Activated T-helper 1 cell treated with anti-CD3 and anti-CD28 coated beads, Interleukin-12 subunit alpha, Interleukin-12 subunit beta, Interleukin-2, Interleukin-4 antibody, amounts not matched to agents 30 ng/mL and 10 ng/mL and 1 ng/mL, durations not matched to agents 14 hours and 24 hours and 36 hours (primary cell): ENCODE measurements at regions not wholly inside any gene's neighbourhood (a gene's known extent, or its start where the extent isn't known, plus 50 kb on each side); places are given as distances from the start of the nearest gene placed in this dataset.

ENCODE experiments used
- DNase-seq: peaks from one replicate; pipeline ENCODE4 v3.0.0; 2021; ENCODE audit warnings: low spot score
- H3K27ac Mint-ChIP-seq: one replicate; pipeline ENCODE4 v1.8.0; 2021; ENCODE audit warnings: mild to moderate bottlenecking, mixed read lengths
- H3K27me3 Mint-ChIP-seq: one replicate; pipeline ENCODE4 v1.8.0; 2022; ENCODE audit warnings: mild to moderate bottlenecking, moderate library complexity, mixed read lengths; ENCODE audit not compliant: insufficient read depth
- H3K36me3 Mint-ChIP-seq: one replicate; pipeline ENCODE4 v1.8.0; 2021; ENCODE audit warnings: low read depth, mixed read lengths
- H3K4me1 Mint-ChIP-seq: one replicate; pipeline ENCODE4 v1.8.0; 2021; ENCODE audit warnings: low read depth, mixed read lengths
- H3K4me3 Mint-ChIP-seq: one replicate; pipeline ENCODE4 v1.8.0; 2021; ENCODE audit warnings: mild to moderate bottlenecking, moderate library complexity, mixed read lengths
- H3K9me3 Mint-ChIP-seq: one replicate; pipeline ENCODE4 v1.8.0; 2021; ENCODE audit warnings: mixed read lengths
- intact Hi-C: fragments of 100-400 bp; cut with micrococcal nuclease; formaldehyde crosslinking; loops from one replicate; pipeline ENCODE4 v1.15.1; 2024

- no peak overlapping the region for H3K27ac Mint-ChIP-seq
- DNase-seq = no peak
- no peaks in the 10 kb centered on the region for H3K27me3 Mint-ChIP-seq
- H3K4me1 Mint-ChIP-seq = no peaks in the 10 kb centered on the region
- H3K9me3 Mint-ChIP-seq = no peaks in the 10 kb centered on the region
- no peaks in the 10 kb centered on the region for H3K36me3 Mint-ChIP-seq
- no peak overlapping the region for H3K4me3 Mint-ChIP-seq
- intact Hi-C loops = no loop called here
These were observed 305.3 kb upstream of the MKI67 start for GRCh38 chr10:128431506-128431905.

GRCh38 chr10:128432011-128432410 lies 305.8 kb upstream of the MKI67 start:
- no peaks in the 10 kb centered on the region for H3K9me3 Mint-ChIP-seq
- H3K36me3 Mint-ChIP-seq = no peaks in the 10 kb centered on the region
- H3K27me3 Mint-ChIP-seq = no peaks in the 10 kb centered on the region
- no peak overlapping the region for H3K4me3 Mint-ChIP-seq
- H3K27ac Mint-ChIP-seq = no peak overlapping the region
- intact Hi-C loops = no loop called here
- no peaks in the 10 kb centered on the region for H3K4me1 Mint-ChIP-seq
- DNase-seq = no peak

GRCh38 chr10:128432423-128432822 lies 306.2 kb upstream of the MKI67 start:
- DNase-seq = no peak
- intact Hi-C loops = no loop called here
- H3K27ac Mint-ChIP-seq = no peak overlapping the region
- no peaks in the 10 kb centered on the region for H3K4me1 Mint-ChIP-seq
- no peaks in the 10 kb centered on the region for H3K9me3 Mint-ChIP-seq
- no peak overlapping the region for H3K4me3 Mint-ChIP-seq
- no peaks in the 10 kb centered on the region for H3K36me3 Mint-ChIP-seq
- no peaks in the 10 kb centered on the region for H3K27me3 Mint-ChIP-seq

- Mint-ChIP-seq H3K4me1 (no peaks in the 10 kb centered on the region), H3K36me3 (no peaks in the 10 kb centered on the region), H3K9me3 (no peaks in the 10 kb centered on the region), H3K27ac (no peak overlapping the region), H3K27me3 (no peaks in the 10 kb centered on the region), H3K4me3 (no peak overlapping the region)
- intact Hi-C loops = no loop called here
- DNase-seq = no peak
These were observed 309.6 kb upstream of the MKI67 start for GRCh38 chr10:128435811-128436210.

- no peaks in the 10 kb centered on the region for H3K9me3 Mint-ChIP-seq
- no peaks in the 10 kb centered on the region for H3K4me1 Mint-ChIP-seq
- no peaks in the 10 kb centered on the region for H3K36me3 Mint-ChIP-seq
- H3K4me3 Mint-ChIP-seq = no peak overlapping the region
- intact Hi-C loops = no loop called here
- no peak for DNase-seq
- peaks cover 2% of the 10 kb centered on the region for H3K27me3 Mint-ChIP-seq
- no peak overlapping the region for H3K27ac Mint-ChIP-seq
These were observed 311.6 kb upstream of the MKI67 start for GRCh38 chr10:128437786-128438345.

GRCh38 chr10:128438417-128439063 lies 312.3 kb upstream of the MKI67 start:
- H3K36me3 Mint-ChIP-seq = no peaks in the 10 kb centered on the region
- no peaks in the 10 kb centered on the region for H3K9me3 Mint-ChIP-seq
- no peak overlapping the region for H3K27ac Mint-ChIP-seq
- DNase-seq = no peak
- H3K4me3 Mint-ChIP-seq = no peak overlapping the region
- peaks cover 2% of the 10 kb centered on the region for H3K27me3 Mint-ChIP-seq
- intact Hi-C loops = no loop called here
- no peaks in the 10 kb centered on the region for H3K4me1 Mint-ChIP-seq

- Mint-ChIP-seq H3K36me3 (no peaks in the 10 kb centered on the region), H3K9me3 (no peaks in the 10 kb centered on the region), H3K4me3 (no peak overlapping the region), H3K27ac (no peak overlapping the region), H3K27me3 (peaks cover 2% of the 10 kb centered on the region), H3K4me1 (no peaks in the 10 kb centered on the region)
- intact Hi-C loops = no loop called here
- DNase-seq = no peak
These were observed 314.4 kb upstream of the MKI67 start for GRCh38 chr10:128440513-128441160.

GRCh38 chr10:128443925-128444518 lies 317.8 kb upstream of the MKI67 start:
- no peaks in the 10 kb centered on the region for H3K9me3 Mint-ChIP-seq
- intact Hi-C loops = no loop called here
- no peaks in the 10 kb centered on the region for H3K4me1 Mint-ChIP-seq
- no peaks in the 10 kb centered on the region for H3K36me3 Mint-ChIP-seq
- no peak overlapping the region for H3K4me3 Mint-ChIP-seq
- H3K27me3 Mint-ChIP-seq = peaks cover 2% of the 10 kb centered on the region
- no peak for DNase-seq
- no peak overlapping the region for H3K27ac Mint-ChIP-seq

- no peaks in the 10 kb centered on the region for H3K27me3 Mint-ChIP-seq
- no peak overlapping the region for H3K4me3 Mint-ChIP-seq
- intact Hi-C loops = no loop called here
- no peak for DNase-seq
- no peak overlapping the region for H3K27ac Mint-ChIP-seq
- no peaks in the 10 kb centered on the region for H3K4me1 Mint-ChIP-seq
- H3K36me3 Mint-ChIP-seq = no peaks in the 10 kb centered on the region
- no peaks in the 10 kb centered on the region for H3K9me3 Mint-ChIP-seq
These were observed 322.6 kb upstream of the MKI67 start for GRCh38 chr10:128448796-128449195.

GRCh38 chr10:128451879-128452278 lies 325.7 kb upstream of the MKI67 start:
- DNase-seq = no peak
- no peaks in the 10 kb centered on the region for H3K9me3 Mint-ChIP-seq
- H3K27ac Mint-ChIP-seq = no peak overlapping the region
- no peaks in the 10 kb centered on the region for H3K4me1 Mint-ChIP-seq
- intact Hi-C loops = no loop called here
- H3K36me3 Mint-ChIP-seq = no peaks in the 10 kb centered on the region
- no peak overlapping the region for H3K4me3 Mint-ChIP-seq
- no peaks in the 10 kb centered on the region for H3K27me3 Mint-ChIP-seq

GRCh38 chr10:128456271-128456670 lies 330.0 kb upstream of the MKI67 start:
- no peaks in the 10 kb centered on the region for H3K36me3 Mint-ChIP-seq
- H3K27ac Mint-ChIP-seq = no peak overlapping the region
- H3K27me3 Mint-ChIP-seq = no peaks in the 10 kb centered on the region
- no peak for DNase-seq
- H3K4me3 Mint-ChIP-seq = no peak overlapping the region
- no peaks in the 10 kb centered on the region for H3K4me1 Mint-ChIP-seq
- intact Hi-C loops = no loop called here
- H3K9me3 Mint-ChIP-seq = no peaks in the 10 kb centered on the region

GRCh38 chr10:128457136-128457535 lies 330.9 kb upstream of the MKI67 start:
- DNase-seq = no peak
- intact Hi-C loops = no loop called here
- no peaks in the 10 kb centered on the region for H3K9me3 Mint-ChIP-seq
- H3K4me1 Mint-ChIP-seq = no peaks in the 10 kb centered on the region
- H3K36me3 Mint-ChIP-seq = no peaks in the 10 kb centered on the region
- no peak overlapping the region for H3K27ac Mint-ChIP-seq
- H3K27me3 Mint-ChIP-seq = no peaks in the 10 kb centered on the region
- no peak overlapping the region for H3K4me3 Mint-ChIP-seq

- Mint-ChIP-seq H3K4me3 (no peak overlapping the region), H3K9me3 (no peaks in the 10 kb centered on the region), H3K36me3 (no peaks in the 10 kb centered on the region), H3K27ac (no peak overlapping the region), H3K27me3 (no peaks in the 10 kb centered on the region), H3K4me1 (no peaks in the 10 kb centered on the region)
- DNase-seq = no peak
- intact Hi-C loops = no loop called here
These were observed 335.8 kb upstream of the MKI67 start for GRCh38 chr10:128461991-128462390.
